T-helper 2 cell treated with Interferon-gamma antibody and Interleukin-4, amounts not matched to agents 100 ng/mL and 5 ng/mL, for 36 hours (primary cell): ENCODE measurements at regions not wholly inside any gene's neighbourhood (a gene's known extent, or its start where the extent isn't known, plus 50 kb on each side); places are given as distances from the start of the nearest gene placed in this dataset.

Experiments used
- intact Hi-C: fragments of 100-400 bp; cut with micrococcal nuclease; formaldehyde crosslinking; loops from one replicate; pipeline ENCODE4 v1.15.1; 2023

- intact Hi-C loops = no loop called here
These were observed 161.7 kb upstream of the PLEKHA5 start for GRCh38 chr12:18967814-18968213.

- intact Hi-C loops = no loop called here
These were observed 160.0 kb upstream of the PLEKHA5 start for GRCh38 chr12:18969512-18969911.

- intact Hi-C loops = loop anchor here (10.0 kb wide), 1 partner anchor 946 kb away; no protein-coding TSS in a partner anchor
These were observed 158.9 kb upstream of the PLEKHA5 start for GRCh38 chr12:18970603-18971002.

GRCh38 chr12:18971932-18972331 lies 157.6 kb upstream of the PLEKHA5 start:
- intact Hi-C loops = loop anchor here (10.0 kb wide), 1 partner anchor 947 kb away; no protein-coding TSS in a partner anchor

GRCh38 chr12:18975933-18976332 lies 153.6 kb upstream of the PLEKHA5 start:
- intact Hi-C loops = loop anchor here (10.0 kb wide), 1 partner anchor 951 kb away; no protein-coding TSS in a partner anchor

- intact Hi-C loops = loop anchor here (10.0 kb wide), 1 partner anchor 955 kb away; no protein-coding TSS in a partner anchor
These were observed 150.0 kb upstream of the PLEKHA5 start for GRCh38 chr12:18979401-18980126.

- intact Hi-C loops = no loop called here
These were observed 147.8 kb upstream of the PLEKHA5 start for GRCh38 chr12:18981732-18982131.

- intact Hi-C loops = no loop called here
These were observed 147.1 kb upstream of the PLEKHA5 start for GRCh38 chr12:18982226-18982949.

GRCh38 chr12:18983854-18984253 lies 145.7 kb upstream of the PLEKHA5 start:
- intact Hi-C loops = no loop called here

- intact Hi-C loops = no loop called here
These were observed 138.7 kb upstream of the PLEKHA5 start for GRCh38 chr12:18990856-18991255.

- intact Hi-C loops = no loop called here
These were observed 137.2 kb upstream of the PLEKHA5 start for GRCh38 chr12:18992336-18992735.

GRCh38 chr12:18998343-18999261 lies 130.9 kb upstream of the PLEKHA5 start:
- intact Hi-C loops = no loop called here

GRCh38 chr12:19000836-19001235 lies 128.7 kb upstream of the PLEKHA5 start:
- intact Hi-C loops = no loop called here

- intact Hi-C loops = no loop called here
These were observed 127.3 kb upstream of the PLEKHA5 start for GRCh38 chr12:19002216-19002615.

GRCh38 chr12:19003141-19003540 lies 126.4 kb upstream of the PLEKHA5 start:
- intact Hi-C loops = no loop called here

- intact Hi-C loops = no loop called here
These were observed 125.4 kb upstream of the PLEKHA5 start for GRCh38 chr12:19003987-19004619.

- intact Hi-C loops = no loop called here
These were observed 124.2 kb upstream of the PLEKHA5 start for GRCh38 chr12:19005257-19005801.

GRCh38 chr12:19006626-19007137 lies 122.9 kb upstream of the PLEKHA5 start:
- intact Hi-C loops = no loop called here

- intact Hi-C loops = no loop called here
These were observed 121.4 kb upstream of the PLEKHA5 start for GRCh38 chr12:19008102-19008501.

GRCh38 chr12:19010087-19010486 lies 119.4 kb upstream of the PLEKHA5 start:
- intact Hi-C loops = no loop called here
